A673 (cell line): ENCODE measurements at regions not wholly inside any gene's neighbourhood (a gene's known extent, or its start where the extent isn't known, plus 50 kb on each side); places are given as distances from the start of the nearest gene placed in this dataset.

Source experiments
- BruUV-seq: library from RNA; stranded (reverse); fragments of 400-500 nt; replicated peaks from 2 replicates; lab custom pipeline; 2021; lab: Mats Ljungman, UMichigan
- CTCF ChIA-PET: fragments of 300-600 bp; sonication (Branson Sonifier 250); formaldehyde crosslinking; loops from one replicate; lab custom pipeline; 2022; ENCODE audit warnings: antibody characterized with exemption; lab: Charles Lee
- POLR2A ChIA-PET: fragments of 300-600 bp; sonication (Branson Sonifier 250); formaldehyde crosslinking; loops from one replicate; lab custom pipeline; 2022; ENCODE audit warnings: antibody characterized with exemption; ENCODE audit not compliant: low non-redundant PET; lab: Charles Lee
- DNase-seq: peaks from one replicate; pipeline ENCODE4 v3.0.0-alpha.2; 2015; ENCODE audit warnings: low spot score
- H3K27ac ChIP-seq: fragments of 200-600 bp; sonication (generic); 2 replicates; pipeline ENCODE4 v1.5.1; 2016; ENCODE audit warnings: mixed run types, low read depth, mild to moderate bottlenecking, mixed read lengths, antibody characterized with exemption, low read length; ENCODE audit not compliant: poor library complexity, severe bottlenecking
- H3K27me3 ChIP-seq: fragments of 200-600 bp; sonication (generic); replicated peaks from 2 replicates; pipeline ENCODE4 v1.6.1; 2017; ENCODE audit warnings: mixed run types, low read depth, mild to moderate bottlenecking, mixed read lengths, antibody characterized with exemption, low read length; ENCODE audit not compliant: insufficient read depth, poor library complexity
- H3K36me3 ChIP-seq: fragments of 200-600 bp; sonication (generic); 2 replicates; pipeline ENCODE4 v1.6.1; 2016; ENCODE audit warnings: mixed run types, mild to moderate bottlenecking, mixed read lengths, antibody characterized with exemption, low read length; ENCODE audit not compliant: insufficient read depth, poor library complexity, severe bottlenecking
- H3K4me1 ChIP-seq: fragments of 200-600 bp; sonication (generic); 2 replicates; pipeline ENCODE4 v1.6.1; 2017; ENCODE audit warnings: mixed run types, mild to moderate bottlenecking, mixed read lengths, antibody characterized with exemption, low read length; ENCODE audit not compliant: insufficient read depth, poor library complexity, severe bottlenecking
- H3K4me3 ChIP-seq: fragments of 200-600 bp; sonication (generic); 2 replicates; pipeline ENCODE4 v1.5.1; 2016; ENCODE audit warnings: low read depth, mixed run types, mild to moderate bottlenecking, mixed read lengths, low read length; ENCODE audit not compliant: poor library complexity, severe bottlenecking
- H3K9me3 ChIP-seq: fragments of 200-600 bp; sonication (generic); 2 replicates; pipeline ENCODE4 v1.6.1; 2016; ENCODE audit warnings: mixed run types, low read depth, mild to moderate bottlenecking, mixed read lengths, antibody characterized with exemption, low read length; ENCODE audit not compliant: poor library complexity, severe bottlenecking
- CTCF ChIP-seq: fragments of 300-800, 200-600 bp; sonication (generic); conservative IDR thresholded peaks from 2 replicates; pipeline ENCODE4 v1.5.1; 2017; ENCODE audit warnings: low read depth, mild to moderate bottlenecking, antibody characterized with exemption, low read length, moderate library complexity, mixed read lengths
- EZH2 ChIP-seq: fragments of 200-600 bp; sonication (generic); IDR thresholded peaks from 2 replicates; pipeline ENCODE4 v1.6.1; 2017; ENCODE audit warnings: borderline replicate concordance, low read depth, mild to moderate bottlenecking, mixed read lengths, antibody characterized with exemption, low read length; ENCODE audit not compliant: poor library complexity, severe bottlenecking
- intact Hi-C: fragments of 100-400 bp; cut with micrococcal nuclease; formaldehyde crosslinking; loops from one replicate; pipeline ENCODE4 v1.10.0; 2022; ENCODE audit not compliant: unreplicated experiment

- Histone ChIP-seq H3K4me3 (no peak overlapping the region), H3K27me3 (no peaks in the 10 kb centered on the region), H3K9me3 (no peaks in the 10 kb centered on the region), H3K4me1 (peaks cover 10% of the 10 kb centered on the region), H3K36me3 (no peaks in the 10 kb centered on the region), H3K27ac (no peak overlapping the region)
- DNase-seq = no peak
- CTCF ChIA-PET = no interaction called here
- intact Hi-C loops = no loop called here
- no TSS peak for BruUV-seq
- POLR2A ChIA-PET = no interaction called here
- TF ChIP-seq EZH2 = no peak
- TF ChIP-seq CTCF = no peak
Measured at GRCh38 chr7:42348631-42349030, 111.6 kb upstream of the GLI3 start.

- Histone ChIP-seq H3K36me3 (no peaks in the 10 kb centered on the region), H3K4me3 (no peak overlapping the region), H3K4me1 (peaks cover 10% of the 10 kb centered on the region), H3K27ac (no peak overlapping the region), H3K27me3 (no peaks in the 10 kb centered on the region), H3K9me3 (no peaks in the 10 kb centered on the region)
- ChIA-PET CTCF (no interaction called here), POLR2A (no interaction called here)
- intact Hi-C loops = no loop called here
- DNase-seq = no peak
- BruUV-seq = no TSS peak
- no peak for TF ChIP-seq EZH2
- TF ChIP-seq CTCF = no peak
Measured at GRCh38 chr7:42348071-42348470, 111.1 kb upstream of the GLI3 start.

GRCh38 chr7:42347616-42348015 lies 110.6 kb upstream of the GLI3 start:
- H3K36me3 ChIP-seq = no peaks in the 10 kb centered on the region
- H3K27ac ChIP-seq = no peak overlapping the region
- POLR2A ChIA-PET = no interaction called here
- H3K27me3 ChIP-seq = no peaks in the 10 kb centered on the region
- TF ChIP-seq CTCF (no peak), EZH2 (no peak)
- no peak overlapping the region for H3K4me3 ChIP-seq
- CTCF ChIA-PET = no interaction called here
- no peaks in the 10 kb centered on the region for H3K9me3 ChIP-seq
- intact Hi-C loops = no loop called here
- peaks cover 10% of the 10 kb centered on the region for H3K4me1 ChIP-seq
- no TSS peak for BruUV-seq
- no peak for DNase-seq
